ENCODE measurements at regions not wholly inside any gene's neighbourhood (a gene's known extent, or its start where the extent isn't known, plus 50 kb on each side); places are given as distances from the start of the nearest gene placed in this dataset.
"Not testable (repeated sequence)": the region's sequence is repeated elsewhere in the genome, so short reads cannot be mapped to it uniquely, and the experiment has no call there.

DNA sequence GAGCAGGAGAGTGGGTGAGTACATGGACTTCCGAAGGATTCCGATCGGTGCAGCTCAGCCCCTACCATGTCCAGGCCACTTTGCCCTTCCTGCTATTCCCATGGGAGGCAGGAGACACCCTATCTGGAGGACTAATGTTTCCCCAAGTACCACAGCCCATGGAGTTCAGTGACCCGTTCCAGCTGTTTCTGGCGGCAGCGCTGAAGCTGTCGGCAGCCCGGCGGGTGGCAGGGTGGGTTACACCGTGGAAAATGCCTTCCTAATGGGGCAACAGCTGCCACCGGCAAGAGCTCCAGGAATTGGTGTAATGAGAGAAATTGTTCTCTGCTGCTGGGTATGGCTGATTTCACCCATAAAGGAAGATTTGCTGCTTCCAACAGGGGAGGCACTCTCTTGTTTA, 98.3 kb downstream of the MYCN start:
- no peak for DNase-seq

- no peak for DNase-seq
Measured at GRCh38 chr2:16037808-16038457, 97.6 kb downstream of the MYCN start.

DNA sequence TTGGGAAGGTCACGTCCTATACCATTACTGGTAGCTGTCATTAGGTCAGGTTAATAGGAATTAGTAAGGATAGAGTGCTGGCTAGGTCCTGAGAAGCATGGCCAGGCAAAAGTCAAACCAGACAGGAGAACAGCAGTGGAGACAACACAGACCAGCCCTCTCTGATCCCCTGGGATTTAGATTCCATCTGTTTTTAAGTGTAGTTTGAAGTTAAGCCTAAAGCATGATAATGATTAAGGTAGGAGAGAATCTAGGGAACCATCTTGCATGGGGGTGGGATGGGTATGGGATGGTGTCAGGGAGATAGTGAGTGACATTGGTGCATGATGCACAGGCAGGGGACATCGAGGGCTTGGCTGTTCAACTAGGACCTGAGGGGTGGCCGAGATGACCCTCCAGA, 96.6 kb downstream of the MYCN start:
- no peak for DNase-seq

- DNase-seq = no peak
Measured at GRCh38 chr2:16035747-16036745, 95.7 kb downstream of the MYCN start.

GRCh38 chr2:16034975-16035746, 94.8 kb downstream of the MYCN start:
- DNase-seq = no peak

GRCh38 chr2:16034151-16034974, 94.0 kb downstream of the MYCN start:
- no peak for DNase-seq

GRCh38 chr2:16033032-16033293, 92.6 kb downstream of the MYCN start:
- no peak for DNase-seq

DNA sequence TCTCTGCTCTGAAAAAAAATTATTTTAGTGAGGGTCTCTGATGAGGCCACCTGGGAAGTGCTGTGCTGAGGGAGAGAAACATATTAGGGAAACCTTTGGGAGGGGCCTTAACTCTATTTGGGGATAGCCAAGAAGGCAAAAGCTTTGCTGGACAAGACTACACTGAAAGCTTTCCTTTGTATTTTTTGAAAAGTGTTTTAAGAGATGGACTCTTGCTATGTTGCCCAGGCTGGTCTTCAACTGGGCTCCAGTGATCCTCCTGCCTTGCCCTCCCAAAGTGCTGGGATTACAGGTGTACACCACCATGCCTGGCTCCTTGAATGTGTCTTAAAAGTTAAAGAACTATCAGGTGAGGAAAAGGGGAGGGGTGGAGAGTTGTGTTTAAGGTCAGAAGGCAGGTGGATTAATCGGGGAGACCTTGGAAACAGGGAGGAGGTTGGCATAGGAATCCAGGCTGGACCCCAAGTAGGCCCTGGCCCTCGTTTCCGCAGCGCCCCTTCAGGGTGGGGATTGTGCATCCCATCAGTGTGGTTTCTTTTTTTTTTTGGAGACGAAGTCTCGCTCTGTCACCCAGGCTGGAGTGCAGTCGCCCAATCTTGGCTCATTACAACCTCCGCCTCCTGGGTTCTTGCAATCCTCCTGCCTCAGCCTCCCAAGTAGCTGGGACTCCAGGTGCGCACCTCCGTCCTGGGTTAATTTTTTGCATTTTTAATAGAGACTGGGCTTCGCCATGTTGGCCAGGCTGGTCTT, 92.1 kb downstream of the MYCN start:
- DNase-seq = no peak

DNA sequence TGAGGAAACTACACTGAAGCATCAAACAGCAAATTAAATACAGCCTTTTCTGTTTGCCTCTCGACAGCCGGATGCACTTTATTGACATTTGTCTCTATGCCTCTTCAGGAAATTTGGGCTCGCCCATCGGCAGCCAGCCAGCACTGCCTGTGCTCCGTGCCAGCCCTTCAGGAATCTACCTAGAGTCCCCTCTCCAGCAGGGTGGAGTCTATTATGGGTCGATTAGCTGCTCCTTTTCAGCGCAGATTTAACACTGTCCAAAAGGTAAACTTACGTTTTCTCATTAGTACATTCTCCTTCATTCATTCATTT, 91.5 kb downstream of the MYCN start:
- no peak for DNase-seq

- DNase-seq = no peak
Measured at GRCh38 chr2:16031058-16031847, 90.9 kb downstream of the MYCN start.

DNA sequence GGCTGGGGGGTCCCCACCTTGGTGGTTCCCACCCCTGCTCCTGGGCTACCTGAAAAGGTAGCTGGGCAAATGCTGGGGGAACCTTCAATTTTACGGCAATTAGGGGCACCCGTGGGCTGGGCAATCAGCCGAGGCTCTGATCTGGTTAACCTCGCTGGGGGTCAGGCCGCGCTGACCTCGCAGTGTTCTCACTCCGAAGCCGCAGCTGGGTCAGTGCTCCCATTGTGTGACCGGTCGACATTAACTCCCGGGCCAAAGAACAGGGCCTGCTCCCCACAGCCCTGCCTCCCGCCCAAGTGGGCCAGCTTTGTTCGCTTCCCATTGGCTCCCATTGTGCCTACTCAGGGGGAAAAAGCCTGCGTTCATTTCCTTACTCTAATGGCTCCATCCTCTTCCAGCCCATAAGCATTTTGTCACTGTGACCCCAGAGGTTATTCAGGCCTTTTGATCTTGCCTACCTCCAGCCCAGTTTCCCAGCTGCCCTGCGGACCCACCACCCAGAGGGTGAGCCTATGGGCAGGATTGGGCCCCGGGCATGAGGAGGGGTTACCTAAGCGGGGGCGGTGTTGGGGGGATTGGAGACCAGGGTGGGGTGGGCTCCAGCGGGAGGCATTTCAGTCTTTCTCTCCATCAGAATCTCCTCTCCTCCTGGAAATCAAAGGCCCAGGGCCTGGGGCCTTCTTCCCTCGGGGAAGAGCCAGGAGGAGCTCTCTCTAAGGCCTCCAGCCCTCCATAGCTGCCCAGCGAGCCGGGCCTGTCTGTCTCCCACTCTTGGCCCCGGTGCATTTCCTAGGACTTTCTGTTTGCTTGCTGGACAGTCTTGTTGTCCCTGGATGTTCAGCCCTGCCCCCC, 90.1 kb downstream of the MYCN start:
- no peak for DNase-seq

DNA sequence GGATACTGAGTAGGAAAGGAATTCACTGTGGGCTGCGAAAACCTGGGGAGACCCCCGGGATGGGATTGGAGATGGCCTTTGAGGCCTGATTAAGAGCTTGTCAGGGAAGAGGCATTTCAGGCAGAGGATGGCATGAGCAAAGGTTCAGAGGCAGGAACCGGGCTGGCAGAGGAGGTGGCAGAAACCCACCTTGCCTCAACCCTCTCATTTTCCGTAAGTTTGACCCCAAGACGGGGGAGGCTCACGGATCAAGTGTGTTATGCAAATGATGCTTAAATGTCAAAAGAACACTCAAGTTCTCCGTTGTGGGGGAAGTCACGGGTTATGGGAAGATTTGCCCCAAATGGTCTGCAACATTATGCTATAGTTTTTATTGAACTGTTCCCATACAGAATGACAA, 88.3 kb downstream of the MYCN start:
- DNase-seq = no peak

DNA sequence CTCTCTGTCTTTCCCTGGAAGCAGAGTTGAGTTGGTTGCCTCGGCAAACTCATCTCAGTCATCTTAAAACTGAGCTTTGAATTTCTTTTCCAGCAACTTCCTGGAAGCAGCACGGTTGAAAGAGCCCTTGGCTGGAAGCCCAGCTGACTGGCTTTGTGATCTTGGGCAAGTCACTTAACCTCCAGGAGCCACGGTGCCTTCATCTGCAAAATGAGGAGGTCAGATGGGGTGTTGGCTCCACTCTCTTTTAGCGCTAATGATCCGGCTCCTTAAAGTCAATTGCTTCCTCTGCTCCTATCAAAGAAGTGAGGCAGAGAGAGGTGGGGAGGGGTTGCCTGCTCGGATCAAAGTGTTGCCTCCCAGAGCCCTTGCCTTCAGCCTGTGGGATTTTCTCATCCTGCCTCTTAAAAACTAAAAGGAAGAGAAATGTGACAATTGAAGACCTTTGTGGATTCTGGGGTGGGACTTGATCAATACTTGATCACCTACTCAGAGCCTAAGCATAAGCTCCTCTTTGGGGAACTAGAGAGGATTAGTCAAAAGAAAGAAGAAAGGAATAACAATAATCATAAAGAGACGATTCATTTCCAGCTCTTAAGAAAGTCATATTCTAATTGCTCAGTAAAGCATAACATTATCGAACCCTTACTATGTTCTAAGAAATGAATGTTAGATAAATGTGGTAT, 86.6 kb downstream of the MYCN start:
- DNase-seq = no peak

DNA sequence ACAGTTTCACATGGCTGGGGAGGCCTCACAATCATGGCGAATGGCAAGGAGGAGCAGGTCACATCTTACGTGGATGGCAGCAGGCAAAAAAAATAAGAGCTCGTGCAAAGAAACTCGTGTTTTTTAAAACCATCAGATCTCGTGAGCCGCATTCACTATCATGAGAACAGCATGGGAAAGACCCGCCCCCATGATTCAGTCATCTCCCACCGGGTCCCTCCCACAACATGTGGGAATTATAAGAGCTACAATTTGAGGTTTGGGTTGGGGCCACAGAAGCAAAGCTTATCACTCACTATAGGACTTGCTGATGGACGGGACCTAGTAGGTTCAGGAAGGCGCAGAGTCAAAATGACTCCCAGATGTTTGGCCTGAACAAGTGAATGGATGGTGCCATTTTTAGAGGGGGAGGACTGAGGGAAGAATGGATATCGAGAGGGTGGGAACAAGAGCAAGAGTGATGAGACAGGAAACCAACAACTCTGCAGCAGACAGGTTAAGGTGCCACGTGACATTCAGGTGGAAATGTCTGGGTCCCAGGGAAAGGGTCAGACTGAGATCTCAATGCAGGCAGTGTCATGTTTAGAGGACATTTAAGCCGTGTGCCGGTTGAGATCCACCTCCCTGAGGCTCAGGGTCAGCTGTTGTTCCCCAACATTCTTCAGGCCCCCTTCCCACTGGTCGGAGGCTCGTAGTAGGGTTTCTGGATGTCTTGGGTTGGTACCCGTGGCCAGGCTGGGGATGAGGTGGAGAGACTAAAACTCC, 85.7 kb downstream of the MYCN start:
- DNase-seq = no peak

DNA sequence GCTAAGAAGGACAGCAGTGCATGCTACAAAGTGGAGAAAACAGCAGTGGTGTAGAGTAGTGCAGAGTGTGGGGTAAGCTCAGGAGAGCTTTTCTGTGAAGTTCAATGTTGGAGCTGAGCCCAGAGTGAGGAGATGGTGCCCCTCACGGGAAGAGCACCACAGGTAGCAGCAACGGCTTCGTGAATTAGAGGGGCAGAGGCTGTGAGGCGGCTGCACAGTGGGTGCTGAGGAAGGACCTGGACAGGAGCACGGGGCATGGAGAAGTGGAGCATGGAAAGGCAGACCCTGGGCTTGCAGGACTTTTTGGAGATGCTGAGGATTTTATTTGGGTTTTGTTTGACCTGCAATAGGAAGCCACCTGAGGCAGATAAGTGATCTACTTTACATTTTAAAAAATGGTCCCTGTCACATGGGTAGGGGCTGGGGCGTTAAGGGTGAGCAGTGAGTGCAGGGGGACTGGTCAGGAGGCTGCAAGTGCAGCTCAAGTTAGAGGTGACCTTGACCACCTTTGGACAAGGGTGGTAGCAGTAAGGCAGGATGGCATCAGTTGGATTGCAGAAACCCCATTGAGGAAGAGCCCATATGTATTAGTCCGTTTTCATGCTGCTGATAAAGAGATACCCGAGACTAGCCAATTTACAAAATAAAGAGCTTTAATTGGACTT, 85.0 kb downstream of the MYCN start:
- DNase-seq = no peak

DNA sequence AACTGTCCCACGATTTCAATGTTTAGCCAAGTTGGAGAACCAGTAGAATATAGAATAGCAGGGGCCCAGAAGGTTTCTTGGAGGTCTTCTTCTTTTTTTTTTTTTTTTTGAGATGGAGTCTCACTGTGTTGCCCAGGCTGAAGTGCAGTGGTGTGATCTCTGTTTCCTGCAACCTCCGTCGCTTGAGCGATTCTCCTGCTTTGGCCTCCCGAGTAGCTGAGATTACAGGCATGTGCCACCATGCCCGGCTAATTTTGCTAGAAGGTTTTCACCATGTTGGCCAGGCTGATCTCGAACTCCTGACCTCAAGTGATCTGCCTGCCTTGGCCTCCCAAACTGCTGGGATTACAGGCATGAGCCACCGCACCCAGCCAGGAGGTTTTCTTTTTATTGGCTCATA, 84.3 kb downstream of the MYCN start:
- DNase-seq = not testable (repeated sequence)

DNA sequence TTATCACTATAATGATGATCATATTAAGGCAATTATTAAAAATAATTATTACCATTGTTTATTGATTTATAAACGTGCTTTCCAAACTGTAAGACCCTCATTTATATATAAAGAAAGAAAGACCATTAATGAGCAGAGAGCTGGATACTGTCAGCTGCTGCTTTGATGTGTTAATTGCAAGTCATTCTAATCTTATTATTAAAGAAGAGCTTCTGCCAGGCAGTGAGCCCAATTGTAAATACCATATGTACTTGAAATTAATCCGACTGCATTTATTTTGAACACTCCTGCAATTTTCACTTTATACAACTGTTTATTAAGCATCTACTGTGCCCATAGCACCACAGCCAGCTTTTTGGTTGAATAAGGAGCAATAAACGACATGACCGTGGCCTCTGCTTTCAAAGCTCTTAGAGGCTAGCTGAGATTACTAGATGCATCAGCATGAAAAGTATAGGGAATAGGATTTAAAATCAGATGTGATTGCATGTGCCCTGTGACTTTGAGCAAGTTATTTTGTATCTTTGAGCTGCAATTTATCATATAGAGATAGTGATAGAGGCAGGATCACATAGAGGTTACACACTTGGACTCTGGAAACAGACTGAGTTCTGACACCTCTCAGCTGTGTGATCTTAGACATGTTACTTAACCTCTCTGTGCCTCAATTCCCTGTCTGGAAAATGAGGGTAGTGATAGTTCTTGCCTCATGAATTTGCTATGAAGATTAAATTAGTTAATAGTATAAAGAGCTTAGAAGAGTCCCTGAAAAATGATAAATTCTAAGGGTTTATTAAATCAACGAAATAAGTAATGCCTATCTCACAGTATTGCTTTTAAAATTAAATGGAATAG, 83.4 kb downstream of the MYCN start:
- DNase-seq = no peak
